GM21360 (cell line): ENCODE measurements at regions not wholly inside any gene's neighbourhood (a gene's known extent, or its start where the extent isn't known, plus 50 kb on each side); places are given as distances from the start of the nearest gene placed in this dataset.

Experiments
- ATAC-seq: cut with Tn5 transposase; IDR thresholded peaks from one replicate; pipeline ENCODE4 v1.9.1; 2021; ENCODE audit warnings: mild to moderate bottlenecking, moderate library complexity; ENCODE audit not compliant: unreplicated experiment

DNA sequence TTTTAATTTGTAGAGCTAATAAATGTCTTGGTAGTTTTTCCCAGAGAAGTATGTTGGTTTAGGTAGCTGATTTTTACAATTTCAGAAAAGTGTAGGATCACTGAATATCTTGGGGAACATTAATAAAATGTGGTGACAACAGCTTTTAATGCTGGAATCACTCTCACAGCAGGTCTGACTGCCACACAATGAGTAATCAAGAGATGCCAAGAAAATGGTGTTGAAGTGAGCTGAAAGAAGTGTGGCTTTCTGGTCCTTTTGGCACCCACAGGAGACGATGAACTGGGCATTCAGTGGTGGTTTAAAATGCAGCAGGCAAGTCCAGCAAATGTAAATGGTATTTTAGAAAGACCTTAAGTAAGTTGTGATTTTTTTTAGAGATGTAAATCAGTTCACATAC is 175.8 kb downstream of the CBLN2 start:
- ATAC-seq: no peak

GRCh38 chr18:72360634-72361033 is 183.5 kb downstream of the CBLN2 start:
- no peak for ATAC-seq

DNA sequence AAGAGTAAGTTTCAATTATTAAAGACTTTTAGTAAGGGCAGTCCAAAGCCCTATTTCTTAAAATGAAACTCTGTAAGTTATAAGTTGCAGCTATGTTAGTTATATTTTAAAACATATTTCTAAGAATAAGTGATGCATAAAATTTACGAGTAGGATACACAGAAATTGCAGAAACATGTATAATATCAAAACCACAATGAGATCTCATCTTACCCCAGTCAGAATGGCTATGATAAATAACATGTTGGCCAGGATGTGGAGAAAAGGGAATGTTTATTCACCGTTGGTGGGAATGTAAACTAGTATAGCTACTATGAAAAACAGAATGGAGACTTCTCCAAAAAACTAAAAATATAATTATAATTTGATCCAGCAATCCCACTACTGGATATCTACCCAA is 201.2 kb downstream of the CBLN2 start:
- ATAC-seq: no peak

DNA sequence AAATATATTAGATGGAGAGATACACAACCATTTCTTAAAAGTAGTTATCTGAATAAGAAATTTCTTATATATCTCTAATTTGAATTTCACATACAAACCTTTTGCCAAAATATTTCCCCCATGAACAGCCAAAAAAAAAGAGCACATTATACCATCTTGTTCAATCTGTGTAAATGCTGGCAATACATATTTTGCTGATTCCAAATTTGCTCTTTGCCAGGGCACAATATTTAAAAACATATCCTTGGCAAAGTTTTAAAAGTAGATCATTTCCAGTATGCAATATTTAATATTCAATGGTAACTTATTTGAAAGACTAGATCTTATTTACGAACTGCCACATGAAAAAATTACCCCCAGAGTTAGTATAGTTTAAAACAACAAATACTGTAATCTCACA is 204.2 kb downstream of the CBLN2 start:
- no peak for ATAC-seq

- ATAC-seq: no peak
Observed at GRCh38 chr18:72336786-72337185, 207.4 kb downstream of the CBLN2 start.

GRCh38 chr18:72329533-72329932 is 214.6 kb downstream of the CBLN2 start:
- ATAC-seq: no peak

GRCh38 chr18:72325307-72325706 is 218.8 kb downstream of the CBLN2 start:
- ATAC-seq: no peak

DNA sequence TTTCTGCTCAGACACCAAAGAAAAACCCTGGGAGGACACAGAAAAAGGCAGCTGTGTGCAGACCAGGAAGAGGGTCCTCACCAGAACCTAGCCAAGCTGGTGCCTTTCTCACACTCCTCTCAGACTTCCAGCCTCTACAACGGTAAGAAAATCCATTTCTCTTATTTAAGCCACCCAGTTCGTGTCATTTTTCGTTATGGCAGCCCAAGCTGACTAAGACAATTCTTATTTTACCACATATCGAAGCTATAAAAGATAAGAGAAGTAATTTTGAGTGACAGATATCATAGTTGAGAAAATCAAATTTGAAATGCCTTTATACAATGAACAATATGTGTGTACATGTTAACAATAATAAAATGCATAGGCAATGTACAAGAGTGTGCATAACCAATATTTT is 219.5 kb downstream of the CBLN2 start:
- ATAC-seq: no peak

GRCh38 chr18:72316497-72316896 is 227.6 kb downstream of the CBLN2 start:
- no peak for ATAC-seq

DNA sequence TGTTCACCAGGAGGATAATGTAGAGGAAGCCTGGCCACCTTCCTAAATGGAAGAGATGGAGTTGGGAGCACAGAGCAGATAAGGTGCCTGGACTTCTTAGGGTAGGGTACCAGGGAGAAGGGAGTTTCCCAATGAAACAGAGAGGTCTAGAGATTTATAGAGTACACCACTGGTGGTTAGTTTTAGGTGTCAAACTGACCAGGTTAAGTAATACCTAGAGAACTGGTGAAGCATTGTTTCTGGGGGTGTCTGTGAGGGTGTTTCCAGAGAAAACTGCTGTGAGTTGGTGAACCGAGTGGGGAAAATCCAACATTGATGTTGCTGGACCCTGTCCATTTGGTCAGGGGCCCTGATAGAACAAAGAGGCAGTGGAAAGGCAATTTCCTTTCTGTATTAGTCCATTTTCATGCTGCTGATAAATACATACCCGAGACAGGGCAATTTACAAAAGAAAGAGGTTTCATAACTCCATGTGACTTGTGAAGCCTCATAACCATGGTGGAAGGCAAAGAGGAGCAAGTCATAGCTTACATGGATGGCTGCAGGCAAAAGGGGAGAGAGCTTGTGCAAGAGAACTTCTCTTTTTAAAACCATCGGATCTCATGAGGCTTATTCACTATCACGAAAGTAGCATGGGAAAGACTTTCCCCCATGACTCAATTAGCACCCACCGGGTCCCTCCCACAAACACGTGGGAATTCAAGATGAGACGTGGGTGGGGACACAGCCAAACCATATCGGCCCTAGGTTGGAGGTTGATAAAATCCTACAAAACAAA is 260.8 kb downstream of the CBLN2 start:
- ATAC-seq: peak; percentile 53

DNA sequence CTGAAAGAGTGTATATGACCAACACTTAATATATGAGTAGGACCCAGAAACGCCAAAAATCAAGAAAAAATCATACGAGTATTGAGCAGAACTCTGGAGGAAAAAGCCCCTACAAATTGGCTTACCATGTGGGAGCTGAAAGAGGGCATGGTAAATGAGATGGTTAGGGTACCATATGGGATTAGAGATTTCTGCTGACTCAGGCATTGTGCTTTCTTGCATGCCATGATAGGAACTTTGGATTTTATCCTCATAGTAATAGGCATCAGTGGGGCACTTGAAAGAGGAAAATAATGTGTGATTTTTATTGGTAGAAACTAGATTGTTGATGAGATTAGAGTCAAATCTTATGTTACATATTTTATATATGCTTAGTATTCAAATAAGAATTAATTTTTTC is 271.1 kb downstream of the CBLN2 start:
- no peak for ATAC-seq

- ATAC-seq: no peak
Observed at GRCh38 chr18:72261590-72261989, 282.6 kb downstream of the CBLN2 start.

- no peak for ATAC-seq
Observed at GRCh38 chr18:72246076-72246475, 298.1 kb downstream of the CBLN2 start.

DNA sequence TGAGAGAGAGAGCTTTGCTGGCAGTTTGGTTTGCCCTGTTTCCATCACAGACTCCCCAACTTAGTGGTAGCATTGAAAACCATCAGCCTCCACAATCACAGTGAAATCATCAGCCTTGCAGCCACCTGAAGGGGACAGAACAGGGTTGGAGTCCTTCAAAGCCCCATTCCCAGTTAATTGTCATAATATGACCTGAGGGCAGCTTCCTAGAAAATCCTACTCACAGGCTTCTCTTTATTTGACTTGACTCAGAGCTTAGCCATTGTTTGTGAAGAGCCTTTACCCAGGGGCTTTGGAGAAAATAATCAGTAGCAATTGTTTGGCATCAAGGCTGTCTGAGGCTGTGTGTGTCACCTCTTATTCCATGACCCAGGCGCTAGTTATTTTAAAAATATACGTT is 308.7 kb downstream of the CBLN2 start:
- ATAC-seq: no peak

DNA sequence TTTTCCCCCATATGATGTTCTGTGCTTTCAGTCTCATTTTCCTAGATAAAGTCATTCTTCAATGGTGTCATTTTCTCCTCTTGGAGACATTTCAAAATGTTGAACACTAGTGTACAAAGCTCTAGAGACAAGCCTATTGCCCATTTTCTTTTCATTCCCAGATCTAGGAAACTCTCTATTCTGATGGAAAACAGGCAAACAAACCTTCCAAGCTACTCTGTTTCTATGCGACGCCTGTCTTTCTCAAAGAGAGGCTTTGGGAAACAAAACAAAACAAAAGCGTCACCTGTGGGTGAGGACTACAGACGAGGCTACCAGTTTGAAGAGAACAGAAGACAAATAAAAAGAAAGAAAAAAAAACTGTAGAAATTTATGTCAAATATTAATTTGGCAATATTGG is 311.0 kb downstream of the CBLN2 start:
- no peak for ATAC-seq

GRCh38 chr18:72232644-72233043 is 311.5 kb downstream of the CBLN2 start:
- no peak for ATAC-seq

- no peak for ATAC-seq
Observed at GRCh38 chr18:72225958-72226357, 318.2 kb downstream of the CBLN2 start.

DNA sequence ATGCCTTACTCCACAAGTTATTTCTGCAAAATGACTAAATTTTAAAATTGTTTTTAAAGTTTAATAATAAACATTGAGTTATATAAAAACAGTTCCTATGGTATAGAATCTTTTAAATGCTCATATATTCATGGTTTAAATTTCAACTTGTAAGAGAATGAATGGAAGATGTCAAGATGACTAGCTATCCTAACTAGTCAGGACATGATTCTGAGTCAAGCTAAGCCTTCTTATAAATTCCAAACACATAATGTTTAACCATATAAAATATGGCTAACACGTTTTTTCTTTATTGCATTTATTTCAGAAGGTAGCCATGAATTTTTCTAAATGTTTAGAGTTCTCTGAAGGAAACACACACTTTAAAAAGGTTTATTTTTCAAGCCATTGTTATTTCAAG is 320.4 kb downstream of the CBLN2 start:
- no peak for ATAC-seq

GRCh38 chr18:72208920-72209676 is 335.0 kb downstream of the CBLN2 start:
- no peak for ATAC-seq

GRCh38 chr18:72207280-72207679 is 336.9 kb downstream of the CBLN2 start:
- no peak for ATAC-seq

DNA sequence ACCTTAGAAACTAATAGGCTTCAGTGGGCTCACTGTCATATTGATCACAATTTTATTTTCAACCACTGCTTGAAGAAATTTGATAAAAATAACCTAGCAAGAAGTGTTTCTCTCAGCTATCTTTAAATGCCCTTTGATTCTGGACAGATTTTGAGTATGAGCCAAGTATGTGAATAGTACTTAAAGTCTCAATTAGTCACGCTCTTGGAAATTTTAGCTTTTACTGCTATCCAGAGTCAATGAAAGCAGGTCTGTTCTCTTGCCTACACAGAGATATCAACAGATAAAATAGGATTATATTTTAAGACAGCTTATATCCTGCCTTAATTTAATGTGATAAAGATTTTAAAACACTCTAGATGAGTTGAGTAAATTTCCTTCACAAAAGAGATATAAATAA is 337.3 kb downstream of the CBLN2 start:
- no peak for ATAC-seq

DNA sequence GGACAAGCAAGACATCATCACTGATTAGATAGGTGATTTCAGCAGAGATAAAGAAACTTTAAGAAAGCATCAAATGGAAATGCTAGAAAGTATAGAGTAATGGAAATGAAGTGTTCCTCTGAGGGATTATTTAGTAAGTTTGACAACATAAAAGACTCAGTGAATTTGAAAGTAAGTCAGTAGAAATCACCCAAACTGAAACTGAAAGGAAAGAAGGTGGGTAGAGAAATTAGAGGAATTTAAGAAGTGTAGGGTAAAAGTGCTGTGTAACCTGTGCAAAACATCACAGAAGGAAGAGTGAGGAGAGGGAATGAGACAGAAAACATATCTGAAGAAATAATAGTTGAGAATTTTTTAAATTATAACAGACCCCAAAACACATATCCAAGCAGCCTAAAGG is 343.1 kb downstream of the CBLN2 start:
- ATAC-seq: peak; percentile 84
